A549 (cell line): ENCODE measurements at regions not wholly inside any gene's neighbourhood (a gene's known extent, or its start where the extent isn't known, plus 50 kb on each side); places are given as distances from the start of the nearest gene placed in this dataset.

Experiments
- EP300 ChIP-seq, 2 experiments: fragments of >200 bp; sonication (Bioruptor Twin); formaldehyde crosslinking; IDR thresholded peaks; 2 replicates in 1 of 2; 3 replicates in 1 of 2; pipeline ENCODE4 v1.6.1; 2016 to 2017
- GATA3 ChIP-seq: IDR thresholded peaks from 2 replicates; pipeline ENCODE4 v1.6.1; 2012; ENCODE audit warnings: borderline replicate concordance
- MAFK ChIP-seq: fragments of 450-650 bp; IDR thresholded peaks from 2 replicates; pipeline ENCODE4 v1.6.1; 2014; ENCODE audit not compliant: partially characterized antibody
- NR3C1 ChIP-seq: fragments of >200 bp; sonication (Bioruptor Twin); formaldehyde crosslinking; IDR thresholded peaks from 3 replicates; pipeline ENCODE4 v1.6.1; 2017
- POLR2AphosphoS2 ChIP-seq: conservative IDR thresholded peaks from 2 replicates; pipeline ENCODE4 v1.6.1; 2012; ENCODE audit warnings: low read length, improper control_type of control experiment, inconsistent platforms
- RNF2 ChIP-seq: fragments of 200-600 bp; sonication (generic); IDR thresholded peaks from 2 replicates; pipeline ENCODE4 v1.6.1; 2016; ENCODE audit warnings: low read depth, mild to moderate bottlenecking, antibody characterized with exemption, moderate library complexity, borderline replicate concordance
- SREBF2 ChIP-seq: fragments of 450-650 bp; IDR thresholded peaks from 2 replicates; pipeline ENCODE4 v1.6.1; 2014; ENCODE audit warnings: mild to moderate bottlenecking, moderate library complexity
- TP53 ChIP-seq: fragments of 250-450 bp; sonication (Bioruptor Pico); IDR thresholded peaks from 2 replicates; pipeline ENCODE4 v1.5.0; 2021; ENCODE audit warnings: mild to moderate bottlenecking, moderate library complexity
- TF ChIP-seq, protein P1 (sequence below): fragments of 150-350 bp; IDR thresholded peaks from 2 replicates; pipeline ENCODE4 v1.6.1; 2014; ENCODE audit warnings: low read depth, mild to moderate bottlenecking, low read length
- TF ChIP-seq, protein P2 (sequence below): fragments of >200 bp; sonication (Bioruptor Twin); formaldehyde crosslinking; IDR thresholded peaks from 3 replicates; pipeline ENCODE4 v1.5.1; 2016
- TF ChIP-seq, protein P3 (sequence below): fragments of >200 bp; sonication (Bioruptor Twin); formaldehyde crosslinking; IDR thresholded peaks from 2 replicates; pipeline ENCODE4 v1.6.1; 2016
- TF ChIP-seq, protein P4 (sequence below): fragments of 200-600 bp; sonication (generic); IDR thresholded peaks from 2 replicates; pipeline ENCODE4 v1.6.1; 2016; ENCODE audit warnings: antibody characterized with exemption, mild to moderate bottlenecking, moderate library complexity

DNA sequence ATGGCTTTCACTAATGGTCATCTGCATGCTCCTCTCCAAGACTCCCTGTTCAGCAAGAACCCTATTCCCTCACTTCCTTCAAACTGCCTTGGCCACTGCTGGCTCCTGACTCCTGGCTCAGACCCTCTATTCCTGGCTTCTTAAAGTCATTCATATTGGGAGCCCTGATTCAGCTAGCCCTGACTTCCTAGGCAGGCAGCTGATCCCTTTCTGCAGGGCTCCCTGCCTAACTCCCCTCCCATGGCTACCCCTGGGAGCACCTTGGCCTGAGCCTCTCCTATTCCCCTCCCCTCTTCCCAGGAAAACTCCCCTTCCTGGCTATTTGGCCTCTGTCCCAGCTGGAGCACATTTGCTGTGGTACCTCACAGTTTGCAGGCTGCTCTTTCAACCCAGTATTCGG lies 154.9 kb upstream of the PJA1 start:
- TF ChIP-seq NR3C1 (no peak), GATA3 (no peak), POLR2AphosphoS2 (no peak), TP53 (CRISPR knock-in tag) (no peak), MAFK (no peak), RNF2 (no peak), EP300 (IDR thresholded peaks at IDR 0.05) (no peak), SREBF2 (no peak)
- TF ChIP-seq, protein P1, sequence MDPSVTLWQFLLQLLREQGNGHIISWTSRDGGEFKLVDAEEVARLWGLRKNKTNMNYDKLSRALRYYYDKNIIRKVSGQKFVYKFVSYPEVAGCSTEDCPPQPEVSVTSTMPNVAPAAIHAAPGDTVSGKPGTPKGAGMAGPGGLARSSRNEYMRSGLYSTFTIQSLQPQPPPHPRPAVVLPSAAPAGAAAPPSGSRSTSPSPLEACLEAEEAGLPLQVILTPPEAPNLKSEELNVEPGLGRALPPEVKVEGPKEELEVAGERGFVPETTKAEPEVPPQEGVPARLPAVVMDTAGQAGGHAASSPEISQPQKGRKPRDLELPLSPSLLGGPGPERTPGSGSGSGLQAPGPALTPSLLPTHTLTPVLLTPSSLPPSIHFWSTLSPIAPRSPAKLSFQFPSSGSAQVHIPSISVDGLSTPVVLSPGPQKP: no peak
- TF ChIP-seq, protein P2, sequence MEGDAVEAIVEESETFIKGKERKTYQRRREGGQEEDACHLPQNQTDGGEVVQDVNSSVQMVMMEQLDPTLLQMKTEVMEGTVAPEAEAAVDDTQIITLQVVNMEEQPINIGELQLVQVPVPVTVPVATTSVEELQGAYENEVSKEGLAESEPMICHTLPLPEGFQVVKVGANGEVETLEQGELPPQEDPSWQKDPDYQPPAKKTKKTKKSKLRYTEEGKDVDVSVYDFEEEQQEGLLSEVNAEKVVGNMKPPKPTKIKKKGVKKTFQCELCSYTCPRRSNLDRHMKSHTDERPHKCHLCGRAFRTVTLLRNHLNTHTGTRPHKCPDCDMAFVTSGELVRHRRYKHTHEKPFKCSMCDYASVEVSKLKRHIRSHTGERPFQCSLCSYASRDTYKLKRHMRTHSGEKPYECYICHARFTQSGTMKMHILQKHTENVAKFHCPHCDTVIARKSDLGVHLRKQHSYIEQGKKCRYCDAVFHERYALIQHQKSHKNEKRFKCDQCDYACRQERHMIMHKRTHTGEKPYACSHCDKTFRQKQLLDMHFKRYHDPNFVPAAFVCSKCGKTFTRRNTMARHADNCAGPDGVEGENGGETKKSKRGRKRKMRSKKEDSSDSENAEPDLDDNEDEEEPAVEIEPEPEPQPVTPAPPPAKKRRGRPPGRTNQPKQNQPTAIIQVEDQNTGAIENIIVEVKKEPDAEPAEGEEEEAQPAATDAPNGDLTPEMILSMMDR: no peak
- TF ChIP-seq, protein P3, sequence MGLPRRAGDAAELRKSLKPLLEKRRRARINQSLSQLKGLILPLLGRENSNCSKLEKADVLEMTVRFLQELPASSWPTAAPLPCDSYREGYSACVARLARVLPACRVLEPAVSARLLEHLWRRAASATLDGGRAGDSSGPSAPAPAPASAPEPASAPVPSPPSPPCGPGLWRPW: no peak
- TF ChIP-seq, protein P4, sequence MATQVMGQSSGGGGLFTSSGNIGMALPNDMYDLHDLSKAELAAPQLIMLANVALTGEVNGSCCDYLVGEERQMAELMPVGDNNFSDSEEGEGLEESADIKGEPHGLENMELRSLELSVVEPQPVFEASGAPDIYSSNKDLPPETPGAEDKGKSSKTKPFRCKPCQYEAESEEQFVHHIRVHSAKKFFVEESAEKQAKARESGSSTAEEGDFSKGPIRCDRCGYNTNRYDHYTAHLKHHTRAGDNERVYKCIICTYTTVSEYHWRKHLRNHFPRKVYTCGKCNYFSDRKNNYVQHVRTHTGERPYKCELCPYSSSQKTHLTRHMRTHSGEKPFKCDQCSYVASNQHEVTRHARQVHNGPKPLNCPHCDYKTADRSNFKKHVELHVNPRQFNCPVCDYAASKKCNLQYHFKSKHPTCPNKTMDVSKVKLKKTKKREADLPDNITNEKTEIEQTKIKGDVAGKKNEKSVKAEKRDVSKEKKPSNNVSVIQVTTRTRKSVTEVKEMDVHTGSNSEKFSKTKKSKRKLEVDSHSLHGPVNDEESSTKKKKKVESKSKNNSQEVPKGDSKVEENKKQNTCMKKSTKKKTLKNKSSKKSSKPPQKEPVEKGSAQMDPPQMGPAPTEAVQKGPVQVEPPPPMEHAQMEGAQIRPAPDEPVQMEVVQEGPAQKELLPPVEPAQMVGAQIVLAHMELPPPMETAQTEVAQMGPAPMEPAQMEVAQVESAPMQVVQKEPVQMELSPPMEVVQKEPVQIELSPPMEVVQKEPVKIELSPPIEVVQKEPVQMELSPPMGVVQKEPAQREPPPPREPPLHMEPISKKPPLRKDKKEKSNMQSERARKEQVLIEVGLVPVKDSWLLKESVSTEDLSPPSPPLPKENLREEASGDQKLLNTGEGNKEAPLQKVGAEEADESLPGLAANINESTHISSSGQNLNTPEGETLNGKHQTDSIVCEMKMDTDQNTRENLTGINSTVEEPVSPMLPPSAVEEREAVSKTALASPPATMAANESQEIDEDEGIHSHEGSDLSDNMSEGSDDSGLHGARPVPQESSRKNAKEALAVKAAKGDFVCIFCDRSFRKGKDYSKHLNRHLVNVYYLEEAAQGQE: no peak
